RWPE2 (cell line): ENCODE measurements at regions not wholly inside any gene's neighbourhood (a gene's known extent, or its start where the extent isn't known, plus 50 kb on each side); places are given as distances from the start of the nearest gene placed in this dataset.
"Not testable (repeated sequence)": the region's sequence is repeated elsewhere in the genome, so short reads cannot be mapped to it uniquely, and the experiment has no call there.

ENCODE experiments used
- ATAC-seq: fragments of 200-7000 bp; cut with Tn5 transposase; 3 replicates; pipeline ENCODE4 v1.9.1; 2021; ENCODE audit warnings: low read depth
- DNase-seq: peaks from one replicate; pipeline ENCODE4 v3.0.0-alpha.2; 2020; ENCODE audit warnings: low spot score
- H3K27ac ChIP-seq: fragments of 450-650 bp; 2 replicates; pipeline ENCODE4 v1.5.1; 2017; ENCODE audit warnings: mild to moderate bottlenecking; ENCODE audit not compliant: poor library complexity, severe bottlenecking
- H3K27me3 ChIP-seq: fragments of 250-450 bp; sonication (Bioruptor Pico); 2 replicates; pipeline ENCODE4 v1.5.1; 2021; ENCODE audit warnings: mild to moderate bottlenecking, moderate library complexity; ENCODE audit not compliant: insufficient read depth, poor library complexity, severe bottlenecking
- H3K36me3 ChIP-seq: fragments of 250-450 bp; sonication (Bioruptor Pico); 2 replicates; pipeline ENCODE4 v1.5.1; 2020; ENCODE audit warnings: low read depth, mild to moderate bottlenecking, moderate library complexity
- H3K4me1 ChIP-seq: fragments of 250-450 bp; sonication (Bioruptor Pico); 2 replicates; pipeline ENCODE4 v1.5.1; 2021; ENCODE audit warnings: mild to moderate bottlenecking, moderate library complexity; ENCODE audit not compliant: insufficient read depth, poor library complexity, severe bottlenecking
- H3K4me3 ChIP-seq: fragments of 250-450 bp; sonication (Bioruptor Pico); 2 replicates; pipeline ENCODE4 v1.5.1; 2021; ENCODE audit warnings: mild to moderate bottlenecking, moderate library complexity; ENCODE audit not compliant: severe bottlenecking
- H3K9me3 ChIP-seq: fragments of 250-450 bp; sonication (Bioruptor Pico); 2 replicates; pipeline ENCODE4 v1.5.1; 2021; ENCODE audit warnings: mild to moderate bottlenecking, moderate library complexity; ENCODE audit not compliant: severe bottlenecking
- CTCF ChIP-seq: fragments of 450-650 bp; IDR thresholded peaks from one replicate; pipeline ENCODE4 v1.5.1; 2017; ENCODE audit warnings: mild to moderate bottlenecking, moderate library complexity; ENCODE audit not compliant: poor library complexity, severe bottlenecking

- H3K27ac ChIP-seq = no peak overlapping the region
- ATAC-seq (no peak), DNase-seq (no peak)
- H3K27me3 ChIP-seq = no peaks in the 10 kb centered on the region
- H3K4me3 ChIP-seq = no peak overlapping the region
- peaks cover 6% of the 10 kb centered on the region for H3K4me1 ChIP-seq
- no peak for TF ChIP-seq CTCF
- H3K9me3 ChIP-seq = no peaks in the 10 kb centered on the region
- H3K36me3 ChIP-seq = no peaks in the 10 kb centered on the region
These were observed 130.6 kb downstream of the SEPTIN14 start for GRCh38 chr7:55731931-55732330.

GRCh38 chr7:55730197-55730596 lies 132.4 kb downstream of the SEPTIN14 start:
- H3K4me3 ChIP-seq = no peak overlapping the region
- TF ChIP-seq CTCF = no peak
- H3K27ac ChIP-seq = no peak overlapping the region
- no peaks in the 10 kb centered on the region for H3K9me3 ChIP-seq
- H3K36me3 ChIP-seq = no peaks in the 10 kb centered on the region
- DNase-seq = no peak
- ATAC-seq = no peak
- H3K27me3 ChIP-seq = no peaks in the 10 kb centered on the region
- H3K4me1 ChIP-seq = peaks cover 6% of the 10 kb centered on the region

GRCh38 chr7:55723621-55723941 lies 139.0 kb downstream of the SEPTIN14 start:
- Histone ChIP-seq H3K36me3 (no peaks in the 10 kb centered on the region), H3K4me3 (no peak overlapping the region), H3K4me1 (no peaks in the 10 kb centered on the region), H3K27me3 (no peaks in the 10 kb centered on the region), H3K9me3 (no peaks in the 10 kb centered on the region), H3K27ac (no peak overlapping the region)
- ATAC-seq = no peak
- DNase-seq = no peak
- no peak for TF ChIP-seq CTCF

- DNase-seq, H3K4me3 ChIP-seq, H3K27me3 ChIP-seq, H3K9me3 ChIP-seq, H3K36me3 ChIP-seq, H3K4me1 ChIP-seq, H3K27ac ChIP-seq: not testable (repeated sequence)
- TF ChIP-seq CTCF = peak; percentile 28
- peak; percentile 79 for ATAC-seq
These were observed 139.5 kb downstream of the SEPTIN14 start for GRCh38 chr7:55722874-55723620.

GRCh38 chr7:55721004-55721403 lies 141.5 kb downstream of the SEPTIN14 start:
- H3K36me3 ChIP-seq, H3K4me3 ChIP-seq, H3K27me3 ChIP-seq, H3K9me3 ChIP-seq, H3K27ac ChIP-seq, ATAC-seq, DNase-seq, H3K4me1 ChIP-seq: not testable (repeated sequence)

GRCh38 chr7:55715247-55715867 lies 143.1 kb upstream of the VOPP1 start:
- H3K27me3 ChIP-seq, ATAC-seq, H3K4me3 ChIP-seq, H3K36me3 ChIP-seq, H3K4me1 ChIP-seq, DNase-seq, H3K9me3 ChIP-seq: not testable (repeated sequence)
- peak overlapping the region; percentile 15 for H3K27ac ChIP-seq

- H3K27me3 ChIP-seq, H3K36me3 ChIP-seq, H3K4me3 ChIP-seq, H3K9me3 ChIP-seq, DNase-seq: not testable (repeated sequence)
- H3K27ac ChIP-seq = peak overlapping the region; percentile 15
- peaks cover 13% of the 10 kb centered on the region for H3K4me1 ChIP-seq
- peak; percentile 35; the same call in 2 of the 3 replicates for ATAC-seq
These were observed 142.1 kb upstream of the VOPP1 start for GRCh38 chr7:55714370-55714769.

GRCh38 chr7:55710312-55710711 lies 138.0 kb upstream of the VOPP1 start:
- ATAC-seq = peak; percentile 81
- H3K4me3 ChIP-seq, H3K27me3 ChIP-seq, DNase-seq, H3K9me3 ChIP-seq, H3K36me3 ChIP-seq: not testable (repeated sequence)
- Histone ChIP-seq H3K4me1 (peaks cover 18% of the 10 kb centered on the region), H3K27ac (peak overlapping the region; percentile 59)
